WERI-Rb-1 (cell line): ENCODE measurements at regions not wholly inside any gene's neighbourhood (a gene's known extent, or its start where the extent isn't known, plus 50 kb on each side); places are given as distances from the start of the nearest gene placed in this dataset.
A peak's percentile ranks its signal among the peaks of the same experiment; 100 is the strongest.

ENCODE experiments used
- DNase-seq: peaks from one replicate; pipeline ENCODE4 v3.0.0-alpha.2; 2020
- H3K27ac ChIP-seq: fragments of 250-450 bp; sonication (Bioruptor Pico); 2 replicates; pipeline ENCODE4 v1.5.1; 2020; ENCODE audit warnings: mild to moderate bottlenecking, moderate library complexity
- H3K27me3 ChIP-seq: fragments of 250-450 bp; sonication (Bioruptor Pico); 2 replicates; pipeline ENCODE4 v1.5.1; 2021; ENCODE audit warnings: mild to moderate bottlenecking, low read depth, moderate library complexity; ENCODE audit not compliant: insufficient read depth, severe bottlenecking
- H3K36me3 ChIP-seq: fragments of 250-450 bp; sonication (Bioruptor Pico); 2 replicates; pipeline ENCODE4 v1.5.1; 2020; ENCODE audit warnings: mild to moderate bottlenecking, moderate library complexity
- H3K4me3 ChIP-seq: 2 replicates; pipeline ENCODE4 v1.5.1; 2011; ENCODE audit warnings: low read depth, mild to moderate bottlenecking, control low read depth, low read length
- H3K9me3 ChIP-seq: fragments of 250-450 bp; sonication (Bioruptor Pico); 2 replicates; pipeline ENCODE4 v1.5.1; 2021; ENCODE audit warnings: mild to moderate bottlenecking, moderate library complexity; ENCODE audit not compliant: severe bottlenecking
- CTCF ChIP-seq: IDR thresholded peaks from 2 replicates; pipeline ENCODE4 v1.5.1; 2011; ENCODE audit warnings: low read depth, mild to moderate bottlenecking, control low read depth, inconsistent platforms, low read length

GRCh38 chr15:26394801-26395200 lies 378.1 kb downstream of the GABRB3 start:
- no peak for DNase-seq
- no peaks in the 10 kb centered on the region for H3K36me3 ChIP-seq
- H3K4me3 ChIP-seq: no peak overlapping the region
- H3K9me3 ChIP-seq: no peaks in the 10 kb centered on the region
- peak overlapping the region; percentile 10; the same call in 1 of the 2 replicates for H3K27ac ChIP-seq
- TF ChIP-seq CTCF: no peak
- H3K27me3 ChIP-seq: no peaks in the 10 kb centered on the region

- H3K27ac ChIP-seq: no peak overlapping the region
- no peak for DNase-seq
- H3K36me3 ChIP-seq: no peaks in the 10 kb centered on the region
- H3K4me3 ChIP-seq: no peak overlapping the region
- no peaks in the 10 kb centered on the region for H3K27me3 ChIP-seq
- no peak for TF ChIP-seq CTCF
- no peaks in the 10 kb centered on the region for H3K9me3 ChIP-seq
These were observed 379.9 kb downstream of the GABRB3 start for GRCh38 chr15:26392956-26393355.

- no peak for TF ChIP-seq CTCF
- no peaks in the 10 kb centered on the region for H3K36me3 ChIP-seq
- H3K27me3 ChIP-seq: no peaks in the 10 kb centered on the region
- no peaks in the 10 kb centered on the region for H3K9me3 ChIP-seq
- DNase-seq: no peak
- H3K4me3 ChIP-seq: no peak overlapping the region
- H3K27ac ChIP-seq: peak overlapping the region; percentile 59
These were observed 381.2 kb downstream of the GABRB3 start for GRCh38 chr15:26391567-26392194.

GRCh38 chr15:26382444-26383072 lies 390.3 kb downstream of the GABRB3 start:
- Histone ChIP-seq H3K27me3 (no peaks in the 10 kb centered on the region), H3K9me3 (no peaks in the 10 kb centered on the region), H3K36me3 (no peaks in the 10 kb centered on the region), H3K27ac (no peak overlapping the region), H3K4me3 (no peak overlapping the region)
- DNase-seq: no peak
- TF ChIP-seq CTCF: no peak

- peaks cover 13% of the 10 kb centered on the region for H3K9me3 ChIP-seq
- no peak for TF ChIP-seq CTCF
- H3K36me3 ChIP-seq: no peaks in the 10 kb centered on the region
- DNase-seq: no peak
- no peaks in the 10 kb centered on the region for H3K27me3 ChIP-seq
- no peak overlapping the region for H3K4me3 ChIP-seq
- H3K27ac ChIP-seq: no peak overlapping the region
These were observed 394.6 kb downstream of the GABRB3 start for GRCh38 chr15:26378304-26378703.

- H3K27ac ChIP-seq: no peak overlapping the region
- no peak overlapping the region for H3K4me3 ChIP-seq
- H3K9me3 ChIP-seq: peaks cover 13% of the 10 kb centered on the region
- DNase-seq: no peak
- no peaks in the 10 kb centered on the region for H3K27me3 ChIP-seq
- H3K36me3 ChIP-seq: no peaks in the 10 kb centered on the region
- TF ChIP-seq CTCF: no peak
These were observed 396.6 kb downstream of the GABRB3 start for GRCh38 chr15:26376243-26376642.
